D721Med (cell line): ENCODE measurements at regions not wholly inside any gene's neighbourhood (a gene's known extent, or its start where the extent isn't known, plus 50 kb on each side); places are given as distances from the start of the nearest gene placed in this dataset.
"Not testable (repeated sequence)": the region's sequence is repeated elsewhere in the genome, so short reads cannot be mapped to it uniquely, and the experiment has no call there.

Source experiments
- DNase-seq: peaks from one replicate; pipeline ENCODE4 v3.0.0; 2011; ENCODE audit warnings: low spot score; ENCODE audit not compliant: insufficient read length
- FAIRE-seq: peaks from 2 replicates; lab custom pipeline; 2011; peaks lifted over from hg19 to GRCh38; lab: Jason Lieb, UNC
- TF ChIP-seq, protein P1 (sequence below): IDR thresholded peaks from 2 replicates; pipeline ENCODE4 v1.5.1; 2012; ENCODE audit warnings: mild to moderate bottlenecking, control low read depth; ENCODE audit not compliant: insufficient read depth; ENCODE audit errors: missing control alignments

DNA sequence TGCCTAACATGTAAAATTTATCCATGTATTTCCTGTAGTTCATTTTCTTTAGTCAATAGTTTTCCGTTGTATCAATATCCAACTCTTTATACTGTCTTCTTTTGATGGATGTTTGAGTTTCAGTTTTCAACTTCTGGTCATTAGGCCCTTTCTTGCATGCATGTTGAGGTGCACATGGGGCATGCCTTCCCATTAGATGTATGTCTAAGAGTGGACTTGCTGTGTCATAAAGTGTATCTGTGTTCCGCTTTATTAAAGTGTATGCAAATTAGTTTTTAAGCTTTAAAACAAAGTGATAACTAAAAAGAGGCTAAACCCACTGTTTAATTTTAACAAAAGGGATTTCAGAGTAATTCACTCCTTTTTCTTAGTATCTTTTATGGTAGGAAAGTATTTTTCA lies 441.1 kb downstream of the PCNX1 start:
- FAIRE-seq (no peak), DNase-seq (no peak)
- TF ChIP-seq, protein P1, sequence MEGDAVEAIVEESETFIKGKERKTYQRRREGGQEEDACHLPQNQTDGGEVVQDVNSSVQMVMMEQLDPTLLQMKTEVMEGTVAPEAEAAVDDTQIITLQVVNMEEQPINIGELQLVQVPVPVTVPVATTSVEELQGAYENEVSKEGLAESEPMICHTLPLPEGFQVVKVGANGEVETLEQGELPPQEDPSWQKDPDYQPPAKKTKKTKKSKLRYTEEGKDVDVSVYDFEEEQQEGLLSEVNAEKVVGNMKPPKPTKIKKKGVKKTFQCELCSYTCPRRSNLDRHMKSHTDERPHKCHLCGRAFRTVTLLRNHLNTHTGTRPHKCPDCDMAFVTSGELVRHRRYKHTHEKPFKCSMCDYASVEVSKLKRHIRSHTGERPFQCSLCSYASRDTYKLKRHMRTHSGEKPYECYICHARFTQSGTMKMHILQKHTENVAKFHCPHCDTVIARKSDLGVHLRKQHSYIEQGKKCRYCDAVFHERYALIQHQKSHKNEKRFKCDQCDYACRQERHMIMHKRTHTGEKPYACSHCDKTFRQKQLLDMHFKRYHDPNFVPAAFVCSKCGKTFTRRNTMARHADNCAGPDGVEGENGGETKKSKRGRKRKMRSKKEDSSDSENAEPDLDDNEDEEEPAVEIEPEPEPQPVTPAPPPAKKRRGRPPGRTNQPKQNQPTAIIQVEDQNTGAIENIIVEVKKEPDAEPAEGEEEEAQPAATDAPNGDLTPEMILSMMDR = no peak

GRCh38 chr14:71348817-71349216 lies 441.6 kb downstream of the PCNX1 start:
- TF ChIP-seq, protein P1 = no peak
- no peak for DNase-seq
- FAIRE-seq = no peak

DNA sequence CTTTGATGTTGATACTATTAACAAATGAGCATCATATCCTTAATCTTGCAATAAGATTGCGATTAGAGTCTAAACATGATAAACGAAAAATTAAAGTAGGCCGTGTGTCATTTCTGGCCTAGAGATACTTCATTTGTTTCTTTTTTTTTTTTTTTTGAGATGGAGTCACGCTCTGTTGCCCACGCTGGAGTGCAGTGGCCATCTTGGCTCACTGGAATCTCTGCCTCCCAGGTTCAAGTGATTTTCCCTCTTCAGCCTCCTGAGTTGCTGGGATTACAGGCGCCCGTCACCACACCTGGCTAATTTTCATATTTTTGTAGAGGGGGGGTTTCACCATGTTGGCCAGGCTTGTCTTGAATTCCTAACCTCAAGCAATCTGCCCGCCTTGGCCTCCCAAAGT lies 446.9 kb downstream of the PCNX1 start:
- DNase-seq = no peak
- no peak for FAIRE-seq
- TF ChIP-seq, protein P1 = no peak

DNA sequence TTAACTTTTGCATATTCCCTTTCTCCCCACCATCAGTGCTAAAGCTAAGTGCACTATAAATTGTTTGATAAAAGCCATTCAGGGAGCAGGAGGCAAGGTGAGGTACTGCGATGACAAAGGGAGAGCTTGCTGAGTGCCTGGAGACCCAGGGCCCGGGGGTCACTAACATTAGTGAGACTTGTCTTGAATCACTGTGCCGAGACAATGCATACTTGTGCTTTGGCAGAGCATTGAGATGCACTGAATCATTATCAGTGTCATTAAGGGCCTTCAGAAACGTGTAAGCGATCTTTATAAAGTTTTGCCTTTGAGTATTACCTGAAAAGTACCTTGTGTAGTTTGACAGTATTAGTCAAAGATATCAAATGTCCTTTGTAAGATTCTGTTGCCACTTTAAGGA lies 447.5 kb downstream of the PCNX1 start:
- TF ChIP-seq, protein P1 = no peak
- no peak for DNase-seq
- no peak for FAIRE-seq

- no peak for DNase-seq
- TF ChIP-seq, protein P1 = no peak
- FAIRE-seq = no peak
Measured at GRCh38 chr14:71355324-71356201, 448.3 kb downstream of the PCNX1 start.

DNA sequence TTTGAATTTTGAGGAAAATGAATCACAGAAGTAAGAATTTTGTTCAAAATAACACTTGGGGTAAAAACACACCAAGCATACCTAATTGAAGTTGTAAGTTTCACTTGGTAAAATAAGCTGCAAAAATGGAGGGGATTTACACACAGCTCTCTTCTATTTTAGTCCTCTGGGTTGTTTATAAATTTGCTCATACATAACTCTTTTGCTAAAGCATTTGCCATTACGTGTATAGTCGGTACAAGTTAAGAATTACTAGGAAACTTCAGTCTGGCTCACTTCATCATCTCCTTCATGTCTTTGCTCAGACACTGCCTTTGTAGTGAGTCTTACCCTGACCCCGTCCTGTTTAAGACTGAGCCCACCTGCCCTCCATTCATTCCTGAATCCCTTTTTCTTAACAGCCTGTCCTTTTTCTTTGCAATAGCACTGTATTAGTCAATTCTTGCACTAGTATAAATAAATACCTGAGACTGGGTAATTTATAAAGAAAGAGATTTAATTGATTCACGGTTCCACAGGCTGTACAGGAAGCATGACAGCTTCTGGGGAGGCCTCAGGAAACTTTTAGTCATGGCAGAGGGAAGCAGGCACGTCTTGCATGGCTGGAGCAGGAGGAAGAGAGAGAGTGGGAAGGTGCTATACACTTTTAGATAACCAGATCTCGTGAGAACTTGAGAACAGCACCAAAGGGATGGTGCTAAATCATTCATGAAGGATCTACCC lies 451.1 kb downstream of the PCNX1 start:
- TF ChIP-seq, protein P1 = no peak
- FAIRE-seq (no peak), DNase-seq (no peak)

- not testable (repeated sequence) for DNase-seq, FAIRE-seq
Measured at GRCh38 chr14:71358932-71359421, 451.7 kb downstream of the PCNX1 start.
